ENCODE measurements at regions not wholly inside any gene's neighbourhood (a gene's known extent, or its start where the extent isn't known, plus 50 kb on each side); places are given as distances from the start of the nearest gene placed in this dataset.

DNA sequence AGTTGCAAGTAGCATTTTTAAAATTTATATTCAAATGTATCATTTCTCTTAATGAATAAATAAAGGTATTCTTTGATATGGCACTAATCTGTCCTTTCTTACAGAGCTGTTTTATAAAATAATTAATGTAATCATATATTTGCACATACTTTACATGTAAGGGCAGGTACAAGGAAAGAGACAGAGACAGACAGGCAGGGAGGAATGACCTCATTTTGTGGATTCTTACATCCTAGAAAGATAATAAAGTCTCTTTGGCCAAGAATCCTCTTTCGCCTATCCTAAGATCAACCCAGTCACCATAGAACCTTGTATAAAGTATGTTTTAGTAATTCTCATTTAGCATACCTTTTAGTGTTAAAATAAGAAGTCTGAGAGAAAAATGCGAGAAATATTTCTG lies 98.5 kb upstream of the CTSO start:
- DNase-seq = no peak

DNA sequence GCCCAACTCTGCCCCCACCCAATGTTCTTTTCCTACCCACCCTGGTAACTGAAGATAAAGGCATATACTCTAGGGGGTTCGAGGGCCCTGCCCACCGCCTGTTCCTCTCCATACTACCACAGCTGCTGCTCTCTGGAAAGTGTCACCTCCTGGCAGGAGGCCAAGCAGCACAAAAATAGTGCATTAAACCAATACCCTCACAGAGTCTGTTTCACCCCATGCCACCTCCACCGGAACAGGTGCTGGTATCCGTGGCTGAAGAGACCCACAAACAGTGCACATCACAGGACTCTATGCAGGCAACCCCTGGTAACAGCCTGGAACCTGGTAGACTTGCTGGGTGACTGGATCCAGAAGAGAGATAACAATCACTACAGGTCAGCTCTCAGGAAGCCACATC lies 85.1 kb upstream of the CTSO start:
- DNase-seq = peak; percentile 12

DNA sequence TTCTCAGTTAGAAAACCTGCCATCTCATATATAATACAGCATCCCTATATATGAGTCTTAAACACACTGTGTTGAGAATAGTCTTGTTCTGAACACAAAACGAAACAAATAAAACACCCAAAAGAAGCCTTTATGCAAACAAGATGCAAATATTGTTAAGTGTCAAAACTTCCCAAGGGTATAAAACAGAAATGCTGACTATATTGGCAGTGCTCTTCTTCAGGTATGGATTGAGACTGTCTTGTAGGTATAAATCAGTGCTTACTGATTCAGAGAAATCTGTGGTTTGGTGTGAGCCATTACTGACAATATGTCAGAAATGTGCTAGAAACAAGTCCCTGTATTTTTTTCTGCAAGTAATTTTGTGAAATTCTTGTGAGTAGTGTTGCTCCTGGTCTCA lies 82.8 kb upstream of the CTSO start:
- DNase-seq = no peak

DNA sequence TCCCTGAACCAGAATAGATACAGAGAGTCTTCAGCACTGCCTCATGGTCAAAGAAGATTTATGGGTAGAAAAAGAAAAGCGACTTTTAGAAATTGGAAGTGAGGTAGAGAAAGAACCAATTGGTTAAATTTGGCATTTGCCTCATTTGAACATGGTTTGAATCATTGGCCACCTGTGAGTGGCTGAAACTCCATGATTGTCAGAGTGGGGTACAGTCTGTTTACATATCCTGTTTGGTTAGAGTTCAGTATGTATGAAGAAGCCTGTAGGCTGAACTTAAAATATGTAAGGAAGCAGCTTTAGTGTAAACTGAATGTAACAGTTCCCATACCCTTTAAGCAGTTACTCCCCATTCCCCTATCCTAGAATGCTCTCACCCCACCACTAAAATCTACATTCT lies 76.0 kb upstream of the CTSO start:
- no peak for DNase-seq

DNA sequence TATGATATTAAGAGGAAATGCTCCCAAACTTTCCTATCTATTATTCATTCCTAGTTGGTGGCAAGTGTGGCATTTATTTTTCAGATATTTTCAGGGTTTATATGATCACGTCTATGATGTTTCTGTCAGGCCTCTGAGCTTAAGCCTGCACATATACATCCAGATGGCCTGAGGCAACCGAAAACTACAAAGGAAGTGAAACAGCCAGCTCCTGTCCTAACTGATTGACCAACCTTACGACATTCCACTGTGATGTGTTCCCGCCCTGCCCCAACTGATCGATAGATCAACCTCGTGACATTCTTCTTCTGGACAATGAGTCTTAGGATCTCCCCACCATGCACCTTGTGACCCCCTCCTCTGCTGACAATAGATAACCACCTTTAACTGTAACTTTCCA lies 67.6 kb upstream of the CTSO start:
- DNase-seq = no peak

DNA sequence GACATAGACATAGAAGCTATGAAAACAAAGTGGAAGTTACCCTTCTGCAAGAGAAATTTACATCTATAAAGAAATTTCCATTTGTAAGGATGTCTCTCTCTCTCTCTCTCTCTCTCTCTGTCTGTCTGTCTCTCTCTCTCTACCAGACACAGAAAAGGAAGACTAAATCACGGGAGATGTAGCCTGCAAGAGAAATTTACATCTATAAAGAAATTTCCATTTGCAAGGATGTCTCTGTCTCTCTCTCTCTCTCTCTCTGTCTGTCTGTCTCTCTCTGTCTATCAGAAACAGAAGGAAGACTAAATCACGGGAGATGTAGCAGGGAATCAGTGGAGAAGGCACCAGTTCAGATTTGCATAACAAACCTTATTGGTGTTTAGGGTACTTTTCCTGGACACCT lies 65.6 kb upstream of the CTSO start:
- DNase-seq = no peak

DNA sequence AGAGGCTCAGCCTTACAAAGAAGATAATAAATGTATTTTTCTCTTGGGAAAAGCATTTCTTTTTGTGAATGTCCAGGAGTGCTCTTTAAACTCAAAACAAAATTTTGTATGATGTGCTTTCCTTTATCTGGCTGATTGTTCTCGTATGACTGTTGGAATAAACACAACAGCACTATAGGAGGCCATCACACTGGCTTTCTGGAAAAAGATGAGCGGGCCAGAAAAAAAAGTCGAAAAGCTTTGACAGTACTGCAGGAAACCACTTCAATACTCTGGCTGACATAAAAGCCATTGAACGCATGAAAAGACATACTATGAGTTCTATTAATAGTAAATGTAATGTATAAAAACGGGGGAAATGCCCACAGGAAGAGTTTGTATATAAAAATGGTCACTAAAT lies 64.7 kb upstream of the CTSO start:
- no peak for DNase-seq

DNA sequence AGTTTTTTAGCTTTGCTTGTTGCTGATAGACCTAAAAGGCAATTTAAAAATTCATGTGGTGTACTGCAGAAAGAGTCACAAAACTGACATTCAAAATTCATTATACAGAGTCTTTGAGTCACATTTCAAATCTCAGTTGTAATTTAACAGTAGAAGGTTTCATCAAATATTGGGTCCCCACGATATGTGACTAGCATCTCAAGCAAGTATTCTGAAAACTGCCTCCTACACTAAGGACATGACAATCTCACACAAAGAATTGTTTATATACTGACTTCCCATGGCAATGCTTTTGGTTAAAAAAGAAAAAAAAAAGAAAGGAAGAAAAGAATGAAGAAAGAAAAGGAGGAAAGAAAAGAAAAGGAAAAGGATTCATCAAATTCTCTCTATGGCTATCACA lies 62.1 kb upstream of the CTSO start:
- no peak for DNase-seq

DNA sequence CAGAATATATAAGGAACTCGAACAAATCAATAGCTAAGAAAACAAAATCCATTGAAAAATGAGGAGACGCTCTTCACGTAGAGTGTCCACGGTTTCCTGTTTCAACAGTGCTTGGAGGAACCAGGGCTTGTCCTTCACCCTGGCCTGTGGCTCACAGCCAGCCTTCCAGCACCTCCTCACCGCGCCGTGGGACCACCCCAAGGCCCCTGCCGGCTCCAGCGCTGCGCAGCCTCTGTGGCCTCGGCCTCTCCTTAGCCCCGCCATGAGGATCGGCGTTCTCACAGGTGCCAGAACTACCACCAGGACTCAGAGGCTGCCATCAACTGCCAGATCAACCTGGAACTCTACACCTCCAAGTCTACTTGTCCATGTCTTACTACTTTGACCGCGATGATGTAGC lies 52.5 kb upstream of the CTSO start:
- DNase-seq = no peak
